ENCODE measurements at regions not wholly inside any gene's neighbourhood (a gene's known extent, or its start where the extent isn't known, plus 50 kb on each side); places are given as distances from the start of the nearest gene placed in this dataset.

DNA sequence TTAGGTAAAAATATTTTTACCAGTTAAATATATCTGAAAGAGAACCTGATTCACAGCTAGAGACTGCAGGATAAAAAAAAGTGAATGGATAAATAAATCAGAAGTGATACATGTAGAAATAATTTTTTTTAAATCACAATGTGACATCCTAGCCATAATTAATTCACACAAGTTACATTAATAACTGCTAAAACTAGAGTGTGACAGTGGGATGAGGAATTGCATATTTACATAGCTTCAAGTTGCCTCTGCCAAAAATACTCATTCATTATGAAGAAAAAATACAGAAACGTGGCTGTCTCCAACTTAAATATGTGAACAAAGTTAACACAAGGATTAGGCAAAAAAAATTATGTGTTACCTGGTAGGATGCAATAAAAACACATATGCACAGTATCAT is 473.5 kb upstream of the SEMA3A start:
- TF ChIP-seq, protein P1, sequence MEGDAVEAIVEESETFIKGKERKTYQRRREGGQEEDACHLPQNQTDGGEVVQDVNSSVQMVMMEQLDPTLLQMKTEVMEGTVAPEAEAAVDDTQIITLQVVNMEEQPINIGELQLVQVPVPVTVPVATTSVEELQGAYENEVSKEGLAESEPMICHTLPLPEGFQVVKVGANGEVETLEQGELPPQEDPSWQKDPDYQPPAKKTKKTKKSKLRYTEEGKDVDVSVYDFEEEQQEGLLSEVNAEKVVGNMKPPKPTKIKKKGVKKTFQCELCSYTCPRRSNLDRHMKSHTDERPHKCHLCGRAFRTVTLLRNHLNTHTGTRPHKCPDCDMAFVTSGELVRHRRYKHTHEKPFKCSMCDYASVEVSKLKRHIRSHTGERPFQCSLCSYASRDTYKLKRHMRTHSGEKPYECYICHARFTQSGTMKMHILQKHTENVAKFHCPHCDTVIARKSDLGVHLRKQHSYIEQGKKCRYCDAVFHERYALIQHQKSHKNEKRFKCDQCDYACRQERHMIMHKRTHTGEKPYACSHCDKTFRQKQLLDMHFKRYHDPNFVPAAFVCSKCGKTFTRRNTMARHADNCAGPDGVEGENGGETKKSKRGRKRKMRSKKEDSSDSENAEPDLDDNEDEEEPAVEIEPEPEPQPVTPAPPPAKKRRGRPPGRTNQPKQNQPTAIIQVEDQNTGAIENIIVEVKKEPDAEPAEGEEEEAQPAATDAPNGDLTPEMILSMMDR (IDR thresholded peaks at IDR 0.05): no peak
- TF ChIP-seq CBX8 (IDR thresholded peaks at IDR 0.05) (no peak), POLR2A (IDR thresholded peaks at IDR 0.05; ENCODE audit: low read length) (no peak), RFX5 (IDR thresholded peaks at IDR 0.05) (no peak), HDAC2 (IDR thresholded peaks at IDR 0.05) (no peak), MYC (IDR thresholded peaks at IDR 0.05; ENCODE audit: borderline replicate concordance, low read length) (no peak), CHD2 (IDR thresholded peaks at IDR 0.05; ENCODE audit: low read length, partially characterized antibody) (no peak), EHMT2 (IDR thresholded peaks at IDR 0.05; ENCODE audit: low read depth) (no peak)
- TF ChIP-seq, protein P2, sequence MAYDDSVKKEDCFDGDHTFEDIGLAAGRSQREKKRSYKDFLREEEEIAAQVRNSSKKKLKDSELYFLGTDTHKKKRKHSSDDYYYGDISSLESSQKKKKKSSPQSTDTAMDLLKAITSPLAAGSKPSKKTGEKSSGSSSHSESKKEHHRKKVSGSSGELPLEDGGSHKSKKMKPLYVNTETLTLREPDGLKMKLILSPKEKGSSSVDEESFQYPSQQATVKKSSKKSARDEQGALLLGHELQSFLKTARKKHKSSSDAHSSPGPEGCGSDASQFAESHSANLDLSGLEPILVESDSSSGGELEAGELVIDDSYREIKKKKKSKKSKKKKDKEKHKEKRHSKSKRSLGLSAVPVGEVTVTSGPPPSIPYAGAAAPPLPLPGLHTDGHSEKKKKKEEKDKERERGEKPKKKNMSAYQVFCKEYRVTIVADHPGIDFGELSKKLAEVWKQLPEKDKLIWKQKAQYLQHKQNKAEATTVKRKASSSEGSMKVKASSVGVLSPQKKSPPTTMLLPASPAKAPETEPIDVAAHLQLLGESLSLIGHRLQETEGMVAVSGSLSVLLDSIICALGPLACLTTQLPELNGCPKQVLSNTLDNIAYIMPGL (CRISPR knock-in tag; IDR thresholded peaks at IDR 0.05; ENCODE audit: borderline replicate concordance): no peak
